ENCODE measurements at regions not wholly inside any gene's neighbourhood (a gene's known extent, or its start where the extent isn't known, plus 50 kb on each side); places are given as distances from the start of the nearest gene placed in this dataset.

- TF ChIP-seq CTCF (IDR thresholded peaks at IDR 0.05; ENCODE audit: low read depth, low read length) (no peak), EZH2phosphoT487 (IDR thresholded peaks at IDR 0.05; ENCODE audit: low read depth) (no peak)
Measured at GRCh38 chr2:157170299-157170698, 87.2 kb upstream of the GALNT5 start.
